ENCODE measurements at regions not wholly inside any gene's neighbourhood (a gene's known extent, or its start where the extent isn't known, plus 50 kb on each side); places are given as distances from the start of the nearest gene placed in this dataset.

GRCh38 chr3:24963762-24964625 is 464.1 kb upstream of the RARB start:
- DNase-seq (ENCODE audit: low read depth, low spot score), result peak; percentile 65

GRCh38 chr3:24965706-24966385 is 462.2 kb upstream of the RARB start:
- no peak for DNase-seq (ENCODE audit: low read depth, low spot score)
- in situ Hi-C loops (cut with HindIII; ENCODE audit: low pct_unique_long_range_greater_than_20kb, low sequenced_read_pairs), result no loop called here

More at GRCh38 chr3:24963762-24964625, 464.1 kb upstream of the RARB start:
- in situ Hi-C loops (cut with HindIII; ENCODE audit: low pct_unique_long_range_greater_than_20kb, low sequenced_read_pairs), result no loop called here

DNA sequence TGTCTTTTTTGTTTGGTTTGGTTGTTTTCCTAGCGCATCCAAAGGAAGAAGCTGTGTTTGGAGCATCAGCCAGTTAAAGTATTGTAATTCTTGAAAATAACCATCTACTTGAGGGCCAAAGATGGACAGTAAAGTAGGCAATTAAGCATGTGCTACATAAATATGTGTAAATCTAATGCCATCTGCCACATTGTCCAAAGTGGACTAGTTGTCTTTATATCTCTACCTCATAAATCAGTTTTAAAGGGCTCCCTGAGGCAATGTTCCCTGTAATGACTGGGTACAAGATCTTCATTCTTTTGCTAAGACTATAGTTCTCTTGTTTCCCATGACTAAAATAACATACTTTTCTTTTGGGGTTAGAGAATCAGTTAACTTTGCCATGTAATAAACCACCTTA is 460.0 kb upstream of the RARB start:
- DNase-seq (ENCODE audit: low read depth, low spot score), result no peak
- in situ Hi-C loops (cut with HindIII; ENCODE audit: low pct_unique_long_range_greater_than_20kb, low sequenced_read_pairs), result no loop called here

DNA sequence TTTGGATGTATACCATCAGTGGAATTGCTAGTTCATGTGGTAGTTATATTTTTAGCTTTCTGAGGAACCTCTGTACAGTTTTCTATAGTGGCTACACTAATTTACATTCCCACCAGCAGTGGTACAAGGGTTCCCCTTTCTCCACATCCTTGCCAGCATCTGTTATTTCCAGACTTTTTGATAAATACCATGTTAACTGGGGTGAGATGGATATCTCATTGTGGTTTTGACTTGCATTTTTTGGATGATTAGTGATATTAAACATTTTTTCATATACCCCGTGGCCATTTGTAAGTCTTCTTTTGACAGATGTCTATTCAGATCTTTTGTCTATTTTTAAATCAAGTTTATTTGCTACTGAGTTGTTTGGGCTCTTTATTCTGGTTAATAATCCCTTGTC is 455.6 kb upstream of the RARB start:
- in situ Hi-C loops (cut with HindIII; ENCODE audit: low pct_unique_long_range_greater_than_20kb, low sequenced_read_pairs), result no loop called here
- DNase-seq (ENCODE audit: low read depth, low spot score), result peak; percentile 72

GRCh38 chr3:24981309-24981708 is 446.8 kb upstream of the RARB start:
- in situ Hi-C loops (cut with HindIII; ENCODE audit: low pct_unique_long_range_greater_than_20kb, low sequenced_read_pairs), result no loop called here
- DNase-seq (ENCODE audit: low read depth, low spot score), result no peak

DNA sequence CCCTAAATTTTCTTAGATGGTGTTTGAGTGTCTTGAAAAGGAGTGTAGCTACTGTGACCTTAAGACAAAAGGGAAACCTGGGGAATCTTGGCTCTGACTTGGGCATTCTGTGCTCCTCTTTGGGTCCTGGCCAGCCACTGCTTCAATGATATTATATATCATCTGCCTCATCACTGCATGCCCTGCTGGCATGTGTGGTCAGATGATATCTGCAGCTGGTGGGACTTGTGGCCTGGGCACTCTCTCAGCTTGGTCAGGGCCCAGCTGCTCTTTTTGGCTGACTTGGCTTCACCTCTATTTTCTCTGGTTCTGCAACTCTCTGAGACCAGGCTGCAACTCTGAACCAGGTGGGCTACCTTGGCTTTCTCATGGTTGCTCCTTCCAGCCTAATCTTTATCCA is 446.1 kb upstream of the RARB start:
- in situ Hi-C loops (cut with HindIII; ENCODE audit: low pct_unique_long_range_greater_than_20kb, low sequenced_read_pairs), result no loop called here
- DNase-seq (ENCODE audit: low read depth, low spot score), result no peak

DNA sequence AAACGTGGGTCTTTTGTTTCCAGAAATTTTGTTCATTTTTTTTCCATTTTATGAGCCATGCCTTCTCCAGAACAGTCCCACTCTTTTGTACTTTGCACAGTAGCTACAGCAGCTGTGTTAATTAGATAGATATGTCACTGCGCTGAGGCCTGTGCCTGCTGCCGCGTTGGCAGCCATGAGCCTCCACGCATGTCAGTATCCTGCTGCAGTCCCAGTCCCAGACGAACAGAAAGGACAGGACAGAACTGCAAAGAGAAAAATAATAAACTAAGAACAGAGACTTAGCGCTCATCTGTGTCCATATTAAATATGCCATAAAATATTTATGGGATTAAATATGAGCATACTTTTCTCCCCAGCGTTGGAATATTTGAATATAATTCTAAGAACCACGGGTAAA is 442.4 kb upstream of the RARB start:
- DNase-seq (ENCODE audit: low read depth, low spot score), result no peak

GRCh38 chr3:24986612-24987011 is 441.5 kb upstream of the RARB start:
- no peak for DNase-seq (ENCODE audit: low read depth, low spot score)
- in situ Hi-C loops (cut with HindIII; ENCODE audit: low pct_unique_long_range_greater_than_20kb, low sequenced_read_pairs), result no loop called here

More for the DNA sequence above, 442.4 kb upstream of the RARB start:
- in situ Hi-C loops (cut with HindIII; ENCODE audit: low pct_unique_long_range_greater_than_20kb, low sequenced_read_pairs), result no loop called here

GRCh38 chr3:24999357-24999756 is 428.7 kb upstream of the RARB start:
- in situ Hi-C loops (cut with HindIII; ENCODE audit: low pct_unique_long_range_greater_than_20kb, low sequenced_read_pairs), result no loop called here
- DNase-seq (ENCODE audit: low read depth, low spot score), result no peak

GRCh38 chr3:25000971-25001591 is 427.0 kb upstream of the RARB start:
- peak; percentile 6 for DNase-seq (ENCODE audit: low read depth, low spot score)
- in situ Hi-C loops (cut with HindIII; ENCODE audit: low pct_unique_long_range_greater_than_20kb, low sequenced_read_pairs), result no loop called here

GRCh38 chr3:25002052-25002451 is 426.0 kb upstream of the RARB start:
- in situ Hi-C loops (cut with HindIII; ENCODE audit: low pct_unique_long_range_greater_than_20kb, low sequenced_read_pairs), result no loop called here
- DNase-seq (ENCODE audit: low read depth, low spot score), result no peak

- in situ Hi-C loops (cut with HindIII; ENCODE audit: low pct_unique_long_range_greater_than_20kb, low sequenced_read_pairs), result no loop called here
- DNase-seq (ENCODE audit: low read depth, low spot score), result no peak
These were observed 419.9 kb upstream of the RARB start for GRCh38 chr3:25007974-25008658.

- in situ Hi-C loops (cut with HindIII; ENCODE audit: low pct_unique_long_range_greater_than_20kb, low sequenced_read_pairs), result no loop called here
- peak; percentile 20 for DNase-seq (ENCODE audit: low read depth, low spot score)
These were observed 418.4 kb upstream of the RARB start for GRCh38 chr3:25009665-25010064.

DNA sequence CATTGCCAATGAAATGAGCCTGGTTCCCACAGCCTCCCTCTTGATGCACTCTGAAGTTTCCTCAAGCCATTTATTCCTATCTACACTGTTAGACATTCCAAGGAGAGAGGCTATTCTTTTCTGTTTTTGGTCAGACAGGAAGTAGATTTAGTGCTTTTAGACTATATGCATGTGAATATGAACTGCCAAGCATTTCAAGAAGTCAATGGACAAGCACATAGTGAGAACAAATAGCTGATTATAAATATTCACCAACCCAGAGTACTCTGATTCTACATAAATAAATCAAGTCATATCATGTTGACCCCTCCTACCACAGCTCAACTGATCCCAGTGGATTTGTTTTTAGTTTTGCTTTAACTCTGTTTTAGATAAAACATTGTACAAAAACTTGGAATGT is 412.5 kb upstream of the RARB start:
- in situ Hi-C loops (cut with HindIII; ENCODE audit: low pct_unique_long_range_greater_than_20kb, low sequenced_read_pairs), result no loop called here

DNA sequence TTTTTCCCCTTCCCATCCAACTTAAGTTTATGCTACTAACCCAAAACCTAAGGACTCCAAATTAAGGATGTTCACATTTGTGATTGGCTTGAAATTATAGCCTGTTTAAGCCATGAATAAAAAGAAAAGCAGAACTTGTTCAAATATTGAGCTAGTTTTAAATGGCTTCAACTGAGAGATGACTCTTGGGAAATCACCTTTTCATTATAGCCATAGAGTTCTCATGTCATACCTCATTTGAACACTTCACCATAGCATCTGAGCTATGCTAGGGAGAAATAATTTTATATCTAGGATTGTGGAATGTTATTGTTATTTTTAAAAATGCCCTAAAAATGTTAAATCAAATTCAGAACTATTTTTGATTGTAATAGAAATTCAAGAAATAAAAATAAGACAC is 409.2 kb upstream of the RARB start:
- in situ Hi-C loops (cut with HindIII; ENCODE audit: low pct_unique_long_range_greater_than_20kb, low sequenced_read_pairs), result no loop called here
- DNase-seq (ENCODE audit: low read depth, low spot score), result no peak

More for the DNA sequence above, 412.5 kb upstream of the RARB start:
- DNase-seq (ENCODE audit: low read depth, low spot score), result no peak

GRCh38 chr3:25019506-25019905 is 408.6 kb upstream of the RARB start:
- in situ Hi-C loops (cut with HindIII; ENCODE audit: low pct_unique_long_range_greater_than_20kb, low sequenced_read_pairs), result no loop called here
- DNase-seq (ENCODE audit: low read depth, low spot score), result no peak

GRCh38 chr3:25021816-25022215 is 406.2 kb upstream of the RARB start:
- in situ Hi-C loops (cut with HindIII; ENCODE audit: low pct_unique_long_range_greater_than_20kb, low sequenced_read_pairs), result no loop called here

DNA sequence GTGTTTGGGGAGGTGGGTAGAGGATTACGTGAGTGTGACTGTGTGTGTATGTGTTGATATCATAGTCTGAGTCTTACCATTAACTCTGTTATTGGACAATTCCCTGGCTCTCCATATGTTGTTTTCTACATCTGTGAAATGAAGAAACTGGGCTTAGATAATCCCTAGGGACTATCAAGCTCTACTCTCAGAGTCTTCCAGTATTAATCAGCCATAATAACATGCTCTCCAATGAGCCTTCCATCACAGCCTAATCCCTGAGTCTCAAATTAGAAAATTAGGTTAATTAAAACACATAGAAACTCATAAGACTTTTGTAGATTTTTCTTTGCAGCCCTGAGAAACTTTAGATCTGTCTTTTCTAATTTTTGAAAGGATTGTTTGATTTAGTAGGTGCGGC is 404.2 kb upstream of the RARB start:
- in situ Hi-C loops (cut with HindIII; ENCODE audit: low pct_unique_long_range_greater_than_20kb, low sequenced_read_pairs), result no loop called here
- no peak for DNase-seq (ENCODE audit: low read depth, low spot score)

More at GRCh38 chr3:25021816-25022215, 406.2 kb upstream of the RARB start:
- DNase-seq (ENCODE audit: low read depth, low spot score), result peak; percentile 26

Measured in SK-MEL-5 (cell line).